ENCODE measurements at regions not wholly inside any gene's neighbourhood (a gene's known extent, or its start where the extent isn't known, plus 50 kb on each side); places are given as distances from the start of the nearest gene placed in this dataset.

GRCh38 chr16:82432261-82432660, 194.5 kb upstream of the CDH13 start:
- TF ChIP-seq CTCF (IDR thresholded peaks at IDR 0.05) (no peak), EP300 (IDR thresholded peaks at IDR 0.05) (no peak), POLR2AphosphoS5 (IDR thresholded peaks at IDR 0.05) (no peak)
